IMR-90 (cell line): ENCODE measurements at regions not wholly inside any gene's neighbourhood (a gene's known extent, or its start where the extent isn't known, plus 50 kb on each side); places are given as distances from the start of the nearest gene placed in this dataset.
"Not testable (repeated sequence)": the region's sequence is repeated elsewhere in the genome, so short reads cannot be mapped to it uniquely, and the experiment has no call there.

Source experiments
- BHLHE40 ChIP-seq: fragments of 150-350 bp; IDR thresholded peaks from 2 replicates; pipeline ENCODE4 v1.6.1; 2016; ENCODE audit warnings: mild to moderate bottlenecking, low read depth, low read length
- CEBPB ChIP-seq: IDR thresholded peaks from 2 replicates; pipeline ENCODE4 v1.6.1; 2012; ENCODE audit warnings: low read depth, low read length, improper control_type of control experiment
- MAZ ChIP-seq: IDR thresholded peaks from 2 replicates; pipeline ENCODE4 v1.6.1; 2012; ENCODE audit warnings: low read depth, mild to moderate bottlenecking, low read length, improper control_type of control experiment, moderate library complexity, borderline replicate concordance
- POLR2A ChIP-seq: IDR thresholded peaks from 2 replicates; pipeline ENCODE4 v1.6.1; 2012; ENCODE audit warnings: mild to moderate bottlenecking, low read depth, low read length
- RAD21 ChIP-seq: IDR thresholded peaks from 2 replicates; pipeline ENCODE4 v1.6.1; 2012; ENCODE audit warnings: low read length, improper control_type of control experiment
- TF ChIP-seq, protein P1 (sequence below): conservative IDR thresholded peaks from 2 replicates; pipeline ENCODE4 v1.5.1; 2012; ENCODE audit warnings: mild to moderate bottlenecking, low read depth, low read length, improper control_type of control experiment

- TF ChIP-seq, protein P1, sequence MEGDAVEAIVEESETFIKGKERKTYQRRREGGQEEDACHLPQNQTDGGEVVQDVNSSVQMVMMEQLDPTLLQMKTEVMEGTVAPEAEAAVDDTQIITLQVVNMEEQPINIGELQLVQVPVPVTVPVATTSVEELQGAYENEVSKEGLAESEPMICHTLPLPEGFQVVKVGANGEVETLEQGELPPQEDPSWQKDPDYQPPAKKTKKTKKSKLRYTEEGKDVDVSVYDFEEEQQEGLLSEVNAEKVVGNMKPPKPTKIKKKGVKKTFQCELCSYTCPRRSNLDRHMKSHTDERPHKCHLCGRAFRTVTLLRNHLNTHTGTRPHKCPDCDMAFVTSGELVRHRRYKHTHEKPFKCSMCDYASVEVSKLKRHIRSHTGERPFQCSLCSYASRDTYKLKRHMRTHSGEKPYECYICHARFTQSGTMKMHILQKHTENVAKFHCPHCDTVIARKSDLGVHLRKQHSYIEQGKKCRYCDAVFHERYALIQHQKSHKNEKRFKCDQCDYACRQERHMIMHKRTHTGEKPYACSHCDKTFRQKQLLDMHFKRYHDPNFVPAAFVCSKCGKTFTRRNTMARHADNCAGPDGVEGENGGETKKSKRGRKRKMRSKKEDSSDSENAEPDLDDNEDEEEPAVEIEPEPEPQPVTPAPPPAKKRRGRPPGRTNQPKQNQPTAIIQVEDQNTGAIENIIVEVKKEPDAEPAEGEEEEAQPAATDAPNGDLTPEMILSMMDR = not testable (repeated sequence)
- TF ChIP-seq POLR2A, MAZ, RAD21, CEBPB, BHLHE40: not testable (repeated sequence)
These were observed 59.1 kb upstream of the TIMM23 start for GRCh38 chr10:45913205-45913604.
